ENCODE measurements at regions not wholly inside any gene's neighbourhood (a gene's known extent, or its start where the extent isn't known, plus 50 kb on each side); places are given as distances from the start of the nearest gene placed in this dataset.

GRCh38 chr2:45224993-45225380 is 215.7 kb upstream of the SIX2 start:
- Histone ChIP-seq H3K27ac (ENCODE audit: low read depth in 1 of 2, low read length in 2 of 2) (no peak overlapping the region), H3K36me3 (ENCODE audit: control insufficient read depth in 4 of 4, insufficient read depth in 3 of 4, low read depth in 1 of 4, low read length in 3 of 4) (no peaks in the 10 kb centered on the region), H3K9ac (ENCODE audit: low read depth in 1 of 2, low read length in 2 of 2) (no peak overlapping the region), H3K4me1 (ENCODE audit: control insufficient read depth in 4 of 4, insufficient read depth in 4 of 4, low read length in 3 of 4) (no peaks in the 10 kb centered on the region), H3K9me3 (ENCODE audit: control insufficient read depth in 4 of 4, low read length in 3 of 4) (no peaks in the 10 kb centered on the region), H3K27me3 (ENCODE audit: control insufficient read depth in 4 of 4, insufficient read depth in 4 of 4, low read length in 3 of 4) (no peaks in the 10 kb centered on the region), H3K4me3 (ENCODE audit: low read depth in 1 of 3, low read length in 3 of 3) (no peak overlapping the region)
- DNase-seq (ENCODE audit: low spot score): no peak
- no peak for TF ChIP-seq HNF4A (conservative IDR thresholded peaks at IDR 0.05)
- TF ChIP-seq ZBTB33 (IDR thresholded peaks at IDR 0.05): no peak
- TF ChIP-seq RXRA (IDR thresholded peaks at IDR 0.05): no peak
- TF ChIP-seq, protein P1, sequence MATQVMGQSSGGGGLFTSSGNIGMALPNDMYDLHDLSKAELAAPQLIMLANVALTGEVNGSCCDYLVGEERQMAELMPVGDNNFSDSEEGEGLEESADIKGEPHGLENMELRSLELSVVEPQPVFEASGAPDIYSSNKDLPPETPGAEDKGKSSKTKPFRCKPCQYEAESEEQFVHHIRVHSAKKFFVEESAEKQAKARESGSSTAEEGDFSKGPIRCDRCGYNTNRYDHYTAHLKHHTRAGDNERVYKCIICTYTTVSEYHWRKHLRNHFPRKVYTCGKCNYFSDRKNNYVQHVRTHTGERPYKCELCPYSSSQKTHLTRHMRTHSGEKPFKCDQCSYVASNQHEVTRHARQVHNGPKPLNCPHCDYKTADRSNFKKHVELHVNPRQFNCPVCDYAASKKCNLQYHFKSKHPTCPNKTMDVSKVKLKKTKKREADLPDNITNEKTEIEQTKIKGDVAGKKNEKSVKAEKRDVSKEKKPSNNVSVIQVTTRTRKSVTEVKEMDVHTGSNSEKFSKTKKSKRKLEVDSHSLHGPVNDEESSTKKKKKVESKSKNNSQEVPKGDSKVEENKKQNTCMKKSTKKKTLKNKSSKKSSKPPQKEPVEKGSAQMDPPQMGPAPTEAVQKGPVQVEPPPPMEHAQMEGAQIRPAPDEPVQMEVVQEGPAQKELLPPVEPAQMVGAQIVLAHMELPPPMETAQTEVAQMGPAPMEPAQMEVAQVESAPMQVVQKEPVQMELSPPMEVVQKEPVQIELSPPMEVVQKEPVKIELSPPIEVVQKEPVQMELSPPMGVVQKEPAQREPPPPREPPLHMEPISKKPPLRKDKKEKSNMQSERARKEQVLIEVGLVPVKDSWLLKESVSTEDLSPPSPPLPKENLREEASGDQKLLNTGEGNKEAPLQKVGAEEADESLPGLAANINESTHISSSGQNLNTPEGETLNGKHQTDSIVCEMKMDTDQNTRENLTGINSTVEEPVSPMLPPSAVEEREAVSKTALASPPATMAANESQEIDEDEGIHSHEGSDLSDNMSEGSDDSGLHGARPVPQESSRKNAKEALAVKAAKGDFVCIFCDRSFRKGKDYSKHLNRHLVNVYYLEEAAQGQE (IDR thresholded peaks at IDR 0.05): no peak
- no peak for TF ChIP-seq TAF1 (conservative IDR thresholded peaks at IDR 0.05)
- no peak for TF ChIP-seq FOXA1 (IDR thresholded peaks at IDR 0.05)
- no peak for TF ChIP-seq EGR1 (IDR thresholded peaks at IDR 0.05; ENCODE audit: low read depth in 2 of 2)
- TF ChIP-seq, protein P2, sequence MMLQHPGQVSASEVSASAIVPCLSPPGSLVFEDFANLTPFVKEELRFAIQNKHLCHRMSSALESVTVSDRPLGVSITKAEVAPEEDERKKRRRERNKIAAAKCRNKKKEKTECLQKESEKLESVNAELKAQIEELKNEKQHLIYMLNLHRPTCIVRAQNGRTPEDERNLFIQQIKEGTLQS (IDR thresholded peaks at IDR 0.05): no peak
- TF ChIP-seq, protein P3, sequence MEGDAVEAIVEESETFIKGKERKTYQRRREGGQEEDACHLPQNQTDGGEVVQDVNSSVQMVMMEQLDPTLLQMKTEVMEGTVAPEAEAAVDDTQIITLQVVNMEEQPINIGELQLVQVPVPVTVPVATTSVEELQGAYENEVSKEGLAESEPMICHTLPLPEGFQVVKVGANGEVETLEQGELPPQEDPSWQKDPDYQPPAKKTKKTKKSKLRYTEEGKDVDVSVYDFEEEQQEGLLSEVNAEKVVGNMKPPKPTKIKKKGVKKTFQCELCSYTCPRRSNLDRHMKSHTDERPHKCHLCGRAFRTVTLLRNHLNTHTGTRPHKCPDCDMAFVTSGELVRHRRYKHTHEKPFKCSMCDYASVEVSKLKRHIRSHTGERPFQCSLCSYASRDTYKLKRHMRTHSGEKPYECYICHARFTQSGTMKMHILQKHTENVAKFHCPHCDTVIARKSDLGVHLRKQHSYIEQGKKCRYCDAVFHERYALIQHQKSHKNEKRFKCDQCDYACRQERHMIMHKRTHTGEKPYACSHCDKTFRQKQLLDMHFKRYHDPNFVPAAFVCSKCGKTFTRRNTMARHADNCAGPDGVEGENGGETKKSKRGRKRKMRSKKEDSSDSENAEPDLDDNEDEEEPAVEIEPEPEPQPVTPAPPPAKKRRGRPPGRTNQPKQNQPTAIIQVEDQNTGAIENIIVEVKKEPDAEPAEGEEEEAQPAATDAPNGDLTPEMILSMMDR (IDR thresholded peaks at IDR 0.05; ENCODE audit: low read depth, low read length, missing input control): no peak
- no peak for TF ChIP-seq YY1 (IDR thresholded peaks at IDR 0.05)
- TF ChIP-seq RAD21 (IDR thresholded peaks at IDR 0.05): no peak
- WGBS: 85% methylated on average over 4 of the region's 4 CpGs

GRCh38 chr2:45224321-45224992 is 215.2 kb upstream of the SIX2 start:
- H3K4me1 ChIP-seq (ENCODE audit: control insufficient read depth in 4 of 4, insufficient read depth in 4 of 4, low read length in 3 of 4): no peaks in the 10 kb centered on the region
- no peak overlapping the region for H3K4me3 ChIP-seq (ENCODE audit: low read depth in 1 of 3, low read length in 3 of 3)
- H3K27me3 ChIP-seq (ENCODE audit: control insufficient read depth in 4 of 4, insufficient read depth in 4 of 4, low read length in 3 of 4): no peaks in the 10 kb centered on the region
- no peaks in the 10 kb centered on the region for H3K36me3 ChIP-seq (ENCODE audit: control insufficient read depth in 4 of 4, insufficient read depth in 3 of 4, low read depth in 1 of 4, low read length in 3 of 4)
- no peak overlapping the region for H3K27ac ChIP-seq (ENCODE audit: low read depth in 1 of 2, low read length in 2 of 2)
- no peak overlapping the region for H3K9ac ChIP-seq (ENCODE audit: low read depth in 1 of 2, low read length in 2 of 2)
- no peaks in the 10 kb centered on the region for H3K9me3 ChIP-seq (ENCODE audit: control insufficient read depth in 4 of 4, low read length in 3 of 4)
- DNase-seq (ENCODE audit: low spot score): no peak
- WGBS: 62% methylated on average over 13 of the region's 13 CpGs
- no peak for TF ChIP-seq NR2F2 (IDR thresholded peaks at IDR 0.05)
- TF ChIP-seq SP1 (IDR thresholded peaks at IDR 0.05): no peak
- TF ChIP-seq ZBTB33 (IDR thresholded peaks at IDR 0.05): no peak
- no peak for TF ChIP-seq HNF4G (IDR thresholded peaks at IDR 0.05)
- no peak for TF ChIP-seq TAF1 (conservative IDR thresholded peaks at IDR 0.05)
- TF ChIP-seq EGR1 (IDR thresholded peaks at IDR 0.05; ENCODE audit: low read depth in 2 of 2): no peak
- TF ChIP-seq GABPA (IDR thresholded peaks at IDR 0.05 in 1 of 2, conservative IDR thresholded peaks at IDR 0.05 in 1 of 2): no peak
- no peak for TF ChIP-seq MAX (IDR thresholded peaks at IDR 0.05)
- no peak for TF ChIP-seq JUND (IDR thresholded peaks at IDR 0.05)
- TF ChIP-seq, protein P1 (IDR thresholded peaks at IDR 0.05): no peak
